ENCODE measurements at regions not wholly inside any gene's neighbourhood (a gene's known extent, or its start where the extent isn't known, plus 50 kb on each side); places are given as distances from the start of the nearest gene placed in this dataset.

DNA sequence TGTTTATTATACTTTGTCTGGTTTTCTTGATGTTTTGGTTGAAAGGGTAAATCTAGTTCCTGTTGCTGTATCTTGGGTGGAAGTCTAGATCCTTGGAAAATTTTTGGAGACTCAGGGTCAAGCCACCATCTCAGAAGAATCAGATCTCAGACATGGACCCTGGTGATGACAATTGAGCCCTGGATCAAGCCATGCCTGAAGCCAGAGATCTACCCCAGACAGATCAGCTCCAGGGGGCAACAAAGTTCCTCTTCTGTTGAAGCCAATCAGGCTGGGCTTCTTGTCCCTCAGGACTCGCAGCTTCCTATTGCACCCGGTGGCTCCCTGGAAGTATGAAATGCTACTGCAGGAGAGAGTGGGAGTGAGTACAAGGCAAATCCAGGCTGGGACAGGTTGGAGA is 106.9 kb downstream of the UNCX start:
- Histone ChIP-seq H3K79me2 (ENCODE audit: control insufficient read depth, insufficient read depth, low read length) (no peaks in the 10 kb centered on the region), H3K4me1 (ENCODE audit: control insufficient read depth, extremely low read depth, insufficient read depth, low read length) (no peaks in the 10 kb centered on the region), H3K4me3 (replicated peaks in 1 of 3; ENCODE audit: insufficient read depth in 1 of 3, low read depth in 1 of 3, low read length in 3 of 3) (no peak overlapping the region), H4K20me1 (replicated peaks; ENCODE audit: control insufficient read depth, extremely low read depth, insufficient read depth, low read length) (no peaks in the 10 kb centered on the region), H3K36me3 (ENCODE audit: control insufficient read depth in 2 of 2, extremely low read depth in 1 of 2, insufficient read depth in 2 of 2, low read length in 2 of 2) (no peaks in the 10 kb centered on the region), H3K4me2 (ENCODE audit: insufficient read depth, low read length) (no peak overlapping the region), H3K27ac (ENCODE audit: insufficient read depth, low read depth, low read length) (no peak overlapping the region), H3K9me3 (replicated peaks; ENCODE audit: control insufficient read depth, insufficient read depth, low read length) (no peaks in the 10 kb centered on the region), H3K27me3 (ENCODE audit: control insufficient read depth in 2 of 2, insufficient read depth in 2 of 2, low read length in 2 of 2) (peaks cover 0 to 3% of the 10 kb centered on the region in 2 experiments), H3K9me1 (replicated peaks; ENCODE audit: control insufficient read depth, extremely low read depth, insufficient read depth, low read length) (no peaks in the 10 kb centered on the region), H2AFZ (ENCODE audit: low read depth, low read length) (no peak overlapping the region), H3K9ac (replicated peaks; ENCODE audit: extremely low read depth, insufficient read depth, low read length) (no peak overlapping the region)
- POLR2A ChIA-PET = no interaction called here
- dilution Hi-C loops (cut with MboI; ENCODE audit: extremely low pct_ligation_motif_present, low sequenced_read_pairs) (no loop called here), intact Hi-C loops (cut with micrococcal nuclease) (no loop called here)
- CTCF ChIA-PET = no interaction called here
- FAIRE-seq (no peak), DNase-seq (ENCODE audit: low read depth, low spot score) (no peak)
- TF ChIP-seq GATA2 (IDR thresholded peaks at IDR 0.05; ENCODE audit: insufficient read depth, insufficient read length, low read depth, low read length) = no peak
- no peak for TF ChIP-seq POLR2A (IDR thresholded peaks at IDR 0.05; ENCODE audit: low read depth, low read length)
- no peak for TF ChIP-seq EZH2 (IDR thresholded peaks at IDR 0.05; ENCODE audit: borderline replicate concordance, low read depth, low read length, severe bottlenecking)
- TF ChIP-seq MYC (IDR thresholded peaks at IDR 0.05; ENCODE audit: low read depth, low read length) = no peak
- TF ChIP-seq, protein P1, sequence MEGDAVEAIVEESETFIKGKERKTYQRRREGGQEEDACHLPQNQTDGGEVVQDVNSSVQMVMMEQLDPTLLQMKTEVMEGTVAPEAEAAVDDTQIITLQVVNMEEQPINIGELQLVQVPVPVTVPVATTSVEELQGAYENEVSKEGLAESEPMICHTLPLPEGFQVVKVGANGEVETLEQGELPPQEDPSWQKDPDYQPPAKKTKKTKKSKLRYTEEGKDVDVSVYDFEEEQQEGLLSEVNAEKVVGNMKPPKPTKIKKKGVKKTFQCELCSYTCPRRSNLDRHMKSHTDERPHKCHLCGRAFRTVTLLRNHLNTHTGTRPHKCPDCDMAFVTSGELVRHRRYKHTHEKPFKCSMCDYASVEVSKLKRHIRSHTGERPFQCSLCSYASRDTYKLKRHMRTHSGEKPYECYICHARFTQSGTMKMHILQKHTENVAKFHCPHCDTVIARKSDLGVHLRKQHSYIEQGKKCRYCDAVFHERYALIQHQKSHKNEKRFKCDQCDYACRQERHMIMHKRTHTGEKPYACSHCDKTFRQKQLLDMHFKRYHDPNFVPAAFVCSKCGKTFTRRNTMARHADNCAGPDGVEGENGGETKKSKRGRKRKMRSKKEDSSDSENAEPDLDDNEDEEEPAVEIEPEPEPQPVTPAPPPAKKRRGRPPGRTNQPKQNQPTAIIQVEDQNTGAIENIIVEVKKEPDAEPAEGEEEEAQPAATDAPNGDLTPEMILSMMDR (IDR thresholded peaks at IDR 0.05; ENCODE audit: extremely low read depth in 1 of 2, insufficient read depth in 1 of 2, low read depth in 1 of 2, low read length in 2 of 2) = no peak
- TF ChIP-seq JUN (IDR thresholded peaks at IDR 0.05; ENCODE audit: borderline replicate concordance, insufficient read depth, insufficient read length, low read depth) = no peak
- TF ChIP-seq, protein P2, sequence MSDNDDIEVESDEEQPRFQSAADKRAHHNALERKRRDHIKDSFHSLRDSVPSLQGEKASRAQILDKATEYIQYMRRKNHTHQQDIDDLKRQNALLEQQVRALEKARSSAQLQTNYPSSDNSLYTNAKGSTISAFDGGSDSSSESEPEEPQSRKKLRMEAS (IDR thresholded peaks at IDR 0.05; ENCODE audit: insufficient read depth, insufficient read length) = no peak
- no peak for TF ChIP-seq FOS (IDR thresholded peaks at IDR 0.05; ENCODE audit: borderline replicate concordance, insufficient read depth, low read length)
- TF ChIP-seq POLR2AphosphoS5 (IDR thresholded peaks at IDR 0.05; ENCODE audit: insufficient read depth, low read depth, low read length) = no peak
- BruUV-seq (replicated peaks) = no TSS peak
